T-cell (primary cell): ENCODE measurements at regions not wholly inside any gene's neighbourhood (a gene's known extent, or its start where the extent isn't known, plus 50 kb on each side); places are given as distances from the start of the nearest gene placed in this dataset.

Source experiments
- ATAC-seq, 4 experiments: fragments of 200-7000 bp in 3 of 4; fragments of 150-1000 bp in 1 of 4; cut with Tn5 transposase; replicated peaks in 1 of 4; 1 replicate in 3 of 4; 2 replicates in 1 of 4; pipeline ENCODE4 v1.10.0; 2021; ENCODE audit warnings: moderate library complexity in 3 of 4, mild to moderate bottlenecking in 2 of 4, moderate number of reproducible peaks in 1 of 4
- CTCF ChIA-PET, 2 donors: fragments of 300-600 bp; sonication (Branson Sonifier 250); formaldehyde crosslinking; loops; one replicate each; lab custom pipeline; 2022; ENCODE audit warnings: antibody characterized with exemption in 2 of 2; lab: Charles Lee
- POLR2A ChIA-PET, 2 donors: fragments of 300-600 bp; sonication (Branson Sonifier 250); formaldehyde crosslinking; loops; one replicate each; lab custom pipeline; 2022; ENCODE audit warnings: antibody characterized with exemption in 2 of 2; lab: Charles Lee
- DNase-seq, 35 experiments: peaks; one replicate each; pipeline versions ENCODE4 v3.0.0 to v3.0.0-alpha.2; 2013 to 2023
- H3K27ac ChIP-seq: one replicate; pipeline ENCODE4 v1.5.1; 2013; ENCODE audit warnings: low read length
- H3K27me3 ChIP-seq, 2 experiments: replicated peaks in 1 of 2; 1 replicate in 1 of 2; 2 replicates in 1 of 2; pipeline versions ENCODE4 v1.6.1 to v1.7.0; 2013; ENCODE audit warnings: low read length in 1 of 2, mixed read lengths in 1 of 2; ENCODE audit not compliant: control insufficient read depth in 2 of 2, insufficient read depth in 2 of 2; ENCODE audit errors: extremely low read depth in 1 of 2
- H3K36me3 ChIP-seq, 2 donors: 1 replicate in 1 of 2; 2 replicates in 1 of 2; pipeline versions ENCODE4 v1.6.1 to v1.7.0; 2013; ENCODE audit warnings: low read length in 1 of 2; ENCODE audit not compliant: control insufficient read depth in 2 of 2, insufficient read depth in 1 of 2; ENCODE audit errors: extremely low read depth in 1 of 2
- H3K4me1 ChIP-seq, 2 experiments: 1 replicate in 1 of 2; 2 replicates in 1 of 2; pipeline versions ENCODE4 v1.6.1 to v1.7.0; 2013; ENCODE audit warnings: low read length in 2 of 2, mixed read lengths in 1 of 2; ENCODE audit not compliant: insufficient read depth in 2 of 2, control insufficient read depth in 1 of 2; ENCODE audit errors: extremely low read depth in 1 of 2
- H3K4me3 ChIP-seq, 2 donors: 1 replicate in 1 of 2; 2 replicates in 1 of 2; pipeline versions ENCODE4 v1.5.1 to v1.7.0; 2013; ENCODE audit warnings: mild to moderate bottlenecking in 2 of 2, low read length in 1 of 2, moderate library complexity in 1 of 2; ENCODE audit not compliant: control insufficient read depth in 1 of 2; ENCODE audit errors: extremely low read depth in 1 of 2
- H3K9me3 ChIP-seq: 2 replicates; pipeline ENCODE4 v1.7.0; 2013
- H3K27ac Mint-ChIP-seq, 2 donors: one replicate each; pipeline ENCODE4 v1.8.0; 2020 to 2021; ENCODE audit warnings: mild to moderate bottlenecking in 2 of 2, mixed read lengths in 2 of 2
- H3K27me3 Mint-ChIP-seq, 2 donors: one replicate each; pipeline ENCODE4 v1.8.0; 2021 to 2022; ENCODE audit warnings: mixed read lengths in 2 of 2
- H3K36me3 Mint-ChIP-seq: one replicate; pipeline ENCODE4 v1.8.0; 2021; ENCODE audit warnings: mixed read lengths
- H3K4me1 Mint-ChIP-seq, 3 donors: one replicate each; pipeline ENCODE4 v1.8.0; 2020 to 2022; ENCODE audit warnings: mixed read lengths in 3 of 3, mild to moderate bottlenecking in 1 of 3
- H3K4me3 Mint-ChIP-seq, 3 donors: one replicate each; pipeline ENCODE4 v1.8.0; 2020 to 2022; ENCODE audit warnings: mild to moderate bottlenecking in 3 of 3, mixed read lengths in 3 of 3, moderate library complexity in 3 of 3
- H3K9me3 Mint-ChIP-seq, 3 donors: one replicate each; pipeline ENCODE4 v1.8.0; 2020 to 2022; ENCODE audit warnings: mixed read lengths in 3 of 3
- WGBS: methylation state at CpG from one replicate; pipeline ENCODE4 v1.1.5; 2013; ENCODE audit warnings: missing lambda C conversion rate; ENCODE audit not compliant: insufficient coverage; 5-methylcytosine and 5-hydroxymethylcytosine counted together

- Histone ChIP-seq H3K9me3 (no peaks in the 10 kb centered on the region), H3K4me1 (no peaks in the 10 kb centered on the region), H3K4me3 (no peak overlapping the region), H3K36me3 (no peaks in the 10 kb centered on the region), H3K27me3 (no peaks in the 10 kb centered on the region), H3K27ac (no peak overlapping the region)
- Mint-ChIP-seq H3K4me3 (no peak overlapping the region), H3K36me3 (no peaks in the 10 kb centered on the region), H3K4me1 (no peaks in the 10 kb centered on the region), H3K27me3 (peaks cover 0 to 16% of the 10 kb centered on the region in 2 donors), H3K9me3 (no peaks in the 10 kb centered on the region), H3K27ac (no peak overlapping the region)
- ATAC-seq (no peak), DNase-seq (no peak)
- ChIA-PET POLR2A (no interaction called here), CTCF (no interaction called here)
- WGBS: no CpG with 5 or more reads among the region's 1 CpG
Observed at GRCh38 chr1:76754730-76755129, 112.5 kb upstream of the ST6GALNAC5 start.

GRCh38 chr1:76759171-76759860 lies 108.0 kb upstream of the ST6GALNAC5 start:
- no peaks in the 10 kb centered on the region for H3K9me3 Mint-ChIP-seq
- peaks cover 0 to 6% of the 10 kb centered on the region in 2 donors for H3K27me3 Mint-ChIP-seq
- Histone ChIP-seq H3K27ac (no peak overlapping the region), H3K36me3 (no peaks in the 10 kb centered on the region), H3K27me3 (no peaks in the 10 kb centered on the region), H3K4me3 (no peak overlapping the region), H3K9me3 (no peaks in the 10 kb centered on the region), H3K4me1 (no peaks in the 10 kb centered on the region)
- 86% methylated on average over 4 of the region's 5 CpGs for WGBS
- H3K27ac Mint-ChIP-seq: no peak overlapping the region
- no peaks in the 10 kb centered on the region for H3K36me3 Mint-ChIP-seq
- no peak overlapping the region for H3K4me3 Mint-ChIP-seq
- no peaks in the 10 kb centered on the region for H3K4me1 Mint-ChIP-seq
- ATAC-seq (no peak), DNase-seq (no peak)
- ChIA-PET POLR2A (no interaction called here), CTCF (no interaction called here)

- ChIA-PET CTCF (no interaction called here), POLR2A (no interaction called here)
- Mint-ChIP-seq H3K36me3 (no peaks in the 10 kb centered on the region), H3K4me3 (no peak overlapping the region), H3K4me1 (no peaks in the 10 kb centered on the region), H3K27ac (no peak overlapping the region), H3K27me3 (peaks cover 0 to 11% of the 10 kb centered on the region in 2 donors), H3K9me3 (no peaks in the 10 kb centered on the region)
- H3K4me1 ChIP-seq: no peaks in the 10 kb centered on the region
- 79% methylated on average over 4 of the region's 4 CpGs for WGBS
- no peaks in the 10 kb centered on the region for H3K9me3 ChIP-seq
- H3K27ac ChIP-seq: no peak overlapping the region
- H3K27me3 ChIP-seq: peaks cover 0 to 2% of the 10 kb centered on the region in 2 experiments
- no peak overlapping the region for H3K4me3 ChIP-seq
- DNase-seq (no peak), ATAC-seq (no peak)
- H3K36me3 ChIP-seq: no peaks in the 10 kb centered on the region
Observed at GRCh38 chr1:76759950-76760349, 107.3 kb upstream of the ST6GALNAC5 start.

GRCh38 chr1:76763738-76764137 lies 103.5 kb upstream of the ST6GALNAC5 start:
- no peaks in the 10 kb centered on the region for H3K36me3 Mint-ChIP-seq
- 67% methylated on average over 1 of the region's 3 CpGs for WGBS
- no peaks in the 10 kb centered on the region for H3K9me3 Mint-ChIP-seq
- H3K27me3 Mint-ChIP-seq: peaks cover 4 to 21% of the 10 kb centered on the region in 2 donors
- ATAC-seq: no peak
- Histone ChIP-seq H3K36me3 (no peaks in the 10 kb centered on the region), H3K27ac (no peak overlapping the region), H3K4me1 (no peaks in the 10 kb centered on the region), H3K4me3 (no peak overlapping the region), H3K27me3 (peaks cover 0 to 3% of the 10 kb centered on the region in 2 experiments), H3K9me3 (no peaks in the 10 kb centered on the region)
- CTCF ChIA-PET: no interaction called here
- no peaks in the 10 kb centered on the region for H3K4me1 Mint-ChIP-seq
- no peak for DNase-seq
- no peak overlapping the region for H3K4me3 Mint-ChIP-seq
- no peak overlapping the region for H3K27ac Mint-ChIP-seq
- POLR2A ChIA-PET: no interaction called here

- ChIA-PET POLR2A (interaction anchor here in 1 of 2 donors (0.7 kb wide), 1 partner anchor 683 kb away, joined by 3 read pairs; no protein-coding TSS in a partner anchor), CTCF (no interaction called here)
- Mint-ChIP-seq H3K9me3 (no peaks in the 10 kb centered on the region), H3K36me3 (no peaks in the 10 kb centered on the region), H3K4me1 (no peaks in the 10 kb centered on the region), H3K4me3 (no peak overlapping the region), H3K27ac (no peak overlapping the region), H3K27me3 (peaks cover 4 to 22% of the 10 kb centered on the region in 2 donors)
- no peaks in the 10 kb centered on the region for H3K4me1 ChIP-seq
- DNase-seq: no peak
- no peak for ATAC-seq
- H3K9me3 ChIP-seq: no peaks in the 10 kb centered on the region
- WGBS: 65% methylated on average over 23 of the region's 26 CpGs
- no peak overlapping the region for H3K4me3 ChIP-seq
- H3K27ac ChIP-seq: no peak overlapping the region
- H3K27me3 ChIP-seq: peaks cover 0 to 3% of the 10 kb centered on the region in 2 experiments
- no peaks in the 10 kb centered on the region for H3K36me3 ChIP-seq
Observed at GRCh38 chr1:76764638-76765454, 102.4 kb upstream of the ST6GALNAC5 start.

GRCh38 chr1:76766381-76766780 lies 100.9 kb upstream of the ST6GALNAC5 start:
- ChIA-PET POLR2A (no interaction called here), CTCF (no interaction called here)
- H3K27ac ChIP-seq: no peak overlapping the region
- H3K36me3 Mint-ChIP-seq: no peaks in the 10 kb centered on the region
- H3K36me3 ChIP-seq: no peaks in the 10 kb centered on the region
- H3K27me3 ChIP-seq: peaks cover 0 to 3% of the 10 kb centered on the region in 2 experiments
- peaks cover 4 to 25% of the 10 kb centered on the region in 2 donors for H3K27me3 Mint-ChIP-seq
- H3K27ac Mint-ChIP-seq: no peak overlapping the region
- no peak overlapping the region for H3K4me3 Mint-ChIP-seq
- no peaks in the 10 kb centered on the region for H3K9me3 Mint-ChIP-seq
- WGBS: no CpG with 5 or more reads among the region's 1 CpG
- no peak overlapping the region for H3K4me3 ChIP-seq
- no peaks in the 10 kb centered on the region for H3K4me1 ChIP-seq
- no peak for DNase-seq
- no peaks in the 10 kb centered on the region for H3K4me1 Mint-ChIP-seq
- no peak for ATAC-seq
- H3K9me3 ChIP-seq: no peaks in the 10 kb centered on the region
